Keratinocyte (primary cell): ENCODE measurements at regions not wholly inside any gene's neighbourhood (a gene's known extent, or its start where the extent isn't known, plus 50 kb on each side); places are given as distances from the start of the nearest gene placed in this dataset.

Experiments used
- DNase-seq: peaks from one replicate; pipeline ENCODE4 v3.0.0-alpha.2; 2011; ENCODE audit warnings: low read depth, missing footprints, low spot score
- FAIRE-seq: peaks from 2 replicates; lab custom pipeline; 2011; peaks lifted over from hg19 to GRCh38; lab: Jason Lieb, UNC
- H2AFZ ChIP-seq: 2 replicates; pipeline ENCODE4 v1.6.0; 2012; ENCODE audit warnings: low read length, control low read depth, inconsistent platforms; ENCODE audit not compliant: control insufficient read depth
- H3K27ac ChIP-seq: 2 replicates; pipeline ENCODE4 v1.5.1; 2011; ENCODE audit warnings: low read length; ENCODE audit not compliant: control insufficient read depth, insufficient read depth
- H3K27me3 ChIP-seq: 3 replicates; pipeline ENCODE4 v1.6.0; 2011; ENCODE audit warnings: low read length; ENCODE audit not compliant: control insufficient read depth, insufficient read depth; ENCODE audit errors: extremely low read depth
- H3K36me3 ChIP-seq, 2 experiments: 2 replicates in 1 of 2; 3 replicates in 1 of 2; pipeline ENCODE4 v1.5.1; 2011; ENCODE audit warnings: low read length in 2 of 2, mild to moderate bottlenecking in 1 of 2; ENCODE audit not compliant: control insufficient read depth in 2 of 2, insufficient read depth in 2 of 2; ENCODE audit errors: extremely low read depth in 1 of 2
- H3K4me1 ChIP-seq: 3 replicates; pipeline ENCODE4 v1.5.1; 2011; ENCODE audit warnings: low read length; ENCODE audit not compliant: control insufficient read depth, insufficient read depth; ENCODE audit errors: extremely low read depth
- H3K4me2 ChIP-seq: 3 replicates; pipeline ENCODE4 v1.6.0; 2011; ENCODE audit warnings: low read depth, low read length; ENCODE audit not compliant: control insufficient read depth, insufficient read depth; ENCODE audit errors: extremely low read depth
- H3K4me3 ChIP-seq, 3 experiments: fragments of 200-600 bp in 1 of 3; sonication (generic) in 1 of 3; 2 replicates in 2 of 3; 3 replicates in 1 of 3; pipeline ENCODE4 v1.5.1; 2011 to 2016; ENCODE audit warnings: low read length in 3 of 3, mild to moderate bottlenecking in 3 of 3, control low read depth in 2 of 3, inconsistent platforms in 1 of 3, low read depth in 1 of 3, mixed read lengths in 1 of 3, mixed run types in 1 of 3, moderate library complexity in 1 of 3; ENCODE audit not compliant: control insufficient read depth in 2 of 3, insufficient read depth in 2 of 3; ENCODE audit errors: extremely low read depth in 1 of 3
- H3K79me2 ChIP-seq: 2 replicates; pipeline ENCODE4 v1.6.0; 2012; ENCODE audit warnings: low read length; ENCODE audit not compliant: control insufficient read depth, insufficient read depth
- H3K9ac ChIP-seq: 3 replicates; pipeline ENCODE4 v1.6.0; 2011; ENCODE audit warnings: low read length; ENCODE audit not compliant: control insufficient read depth, insufficient read depth; ENCODE audit errors: extremely low read depth
- H3K9me1 ChIP-seq: 3 replicates; pipeline ENCODE4 v1.6.0; 2011; ENCODE audit warnings: low read length; ENCODE audit not compliant: control insufficient read depth, insufficient read depth; ENCODE audit errors: extremely low read depth
- H3K9me3 ChIP-seq: 2 replicates; pipeline ENCODE4 v1.5.1; 2012; ENCODE audit warnings: low read depth, low read length; ENCODE audit not compliant: control insufficient read depth
- H4K20me1 ChIP-seq: 3 replicates; pipeline ENCODE4 v1.6.0; 2011; ENCODE audit warnings: low read length; ENCODE audit not compliant: control insufficient read depth, insufficient read depth; ENCODE audit errors: extremely low read depth
- EZH2 ChIP-seq: IDR thresholded peaks from one replicate; pipeline ENCODE4 v1.6.1; 2012; ENCODE audit warnings: inconsistent platforms, mild to moderate bottlenecking, low read length, moderate library complexity
- dilution Hi-C: fragments of 300-500 bp; cut with MboI; formaldehyde crosslinking; loops from one replicate; pipeline ENCODE4 v1.7.0; 2020; ENCODE audit warnings: low sequenced_read_pairs; ENCODE audit not compliant: extremely low pct_ligation_motif_present
- TF ChIP-seq, protein P1 (sequence below), 3 experiments: IDR thresholded peaks in 1 of 3; conservative IDR thresholded peaks in 1 of 3; optimal IDR thresholded peaks in 1 of 3; 2 replicates in 2 of 3; 3 replicates in 1 of 3; pipeline versions ENCODE3 to v1.5.1; 2011; ENCODE audit warnings: low read length in 3 of 3, mild to moderate bottlenecking in 3 of 3, moderate library complexity in 2 of 3, control low read depth in 1 of 3, inconsistent platforms in 1 of 3; ENCODE audit not compliant: insufficient read depth in 2 of 3; ENCODE audit errors: extremely low read depth in 1 of 3

- Histone ChIP-seq H3K36me3 (no peaks in the 10 kb centered on the region), H3K79me2 (no peaks in the 10 kb centered on the region), H3K4me2 (no peak overlapping the region), H4K20me1 (no peaks in the 10 kb centered on the region), H3K27ac (no peak overlapping the region), H3K9ac (no peak overlapping the region), H3K9me1 (no peaks in the 10 kb centered on the region), H3K27me3 (no peaks in the 10 kb centered on the region), H2AFZ (no peak overlapping the region), H3K9me3 (no peaks in the 10 kb centered on the region), H3K4me3 (no peak overlapping the region), H3K4me1 (no peaks in the 10 kb centered on the region)
- dilution Hi-C loops, result no loop called here
- FAIRE-seq (no peak), DNase-seq (no peak)
- no peak for TF ChIP-seq EZH2
- TF ChIP-seq, protein P1, sequence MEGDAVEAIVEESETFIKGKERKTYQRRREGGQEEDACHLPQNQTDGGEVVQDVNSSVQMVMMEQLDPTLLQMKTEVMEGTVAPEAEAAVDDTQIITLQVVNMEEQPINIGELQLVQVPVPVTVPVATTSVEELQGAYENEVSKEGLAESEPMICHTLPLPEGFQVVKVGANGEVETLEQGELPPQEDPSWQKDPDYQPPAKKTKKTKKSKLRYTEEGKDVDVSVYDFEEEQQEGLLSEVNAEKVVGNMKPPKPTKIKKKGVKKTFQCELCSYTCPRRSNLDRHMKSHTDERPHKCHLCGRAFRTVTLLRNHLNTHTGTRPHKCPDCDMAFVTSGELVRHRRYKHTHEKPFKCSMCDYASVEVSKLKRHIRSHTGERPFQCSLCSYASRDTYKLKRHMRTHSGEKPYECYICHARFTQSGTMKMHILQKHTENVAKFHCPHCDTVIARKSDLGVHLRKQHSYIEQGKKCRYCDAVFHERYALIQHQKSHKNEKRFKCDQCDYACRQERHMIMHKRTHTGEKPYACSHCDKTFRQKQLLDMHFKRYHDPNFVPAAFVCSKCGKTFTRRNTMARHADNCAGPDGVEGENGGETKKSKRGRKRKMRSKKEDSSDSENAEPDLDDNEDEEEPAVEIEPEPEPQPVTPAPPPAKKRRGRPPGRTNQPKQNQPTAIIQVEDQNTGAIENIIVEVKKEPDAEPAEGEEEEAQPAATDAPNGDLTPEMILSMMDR (optimal IDR thresholded peaks at IDR 0.05 in 1 of 3, IDR thresholded peaks at IDR 0.05 in 1 of 3, conservative IDR thresholded peaks at IDR 0.05 in 1 of 3; ENCODE audit: extremely low read depth in 1 of 3, insufficient read depth in 2 of 3, low read length in 3 of 3), result no peak
Measured at GRCh38 chr1:79662596-79662995, 656.1 kb upstream of the ADGRL4 start.

DNA sequence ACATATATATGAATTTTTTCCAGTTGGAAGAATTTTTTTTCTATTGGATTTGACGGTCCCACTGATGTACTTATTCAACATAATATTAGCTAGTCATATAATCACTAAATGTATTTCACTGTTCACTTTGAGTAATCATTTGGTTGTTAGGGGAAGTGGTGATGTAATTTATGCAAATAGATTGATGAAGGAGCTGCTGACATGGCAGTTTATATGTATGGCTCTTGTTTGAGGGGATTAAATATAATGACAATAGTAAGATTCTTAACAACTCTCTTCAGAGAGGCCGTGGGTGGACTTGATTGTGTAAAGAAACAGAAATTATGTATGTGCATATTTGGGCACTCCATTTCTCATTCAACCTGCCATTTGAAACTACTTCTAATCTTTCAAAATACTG is 653.6 kb upstream of the ADGRL4 start:
- dilution Hi-C loops, result no loop called here
- Histone ChIP-seq H3K9me3 (no peaks in the 10 kb centered on the region), H3K4me1 (no peaks in the 10 kb centered on the region), H3K27me3 (no peaks in the 10 kb centered on the region), H3K9ac (no peak overlapping the region), H4K20me1 (no peaks in the 10 kb centered on the region), H3K4me2 (no peak overlapping the region), H3K36me3 (no peaks in the 10 kb centered on the region), H3K79me2 (no peaks in the 10 kb centered on the region), H3K4me3 (no peak overlapping the region), H3K9me1 (no peaks in the 10 kb centered on the region), H3K27ac (no peak overlapping the region), H2AFZ (no peak overlapping the region)
- DNase-seq, result no peak
- TF ChIP-seq, protein P1 (optimal IDR thresholded peaks at IDR 0.05 in 1 of 3, IDR thresholded peaks at IDR 0.05 in 1 of 3, conservative IDR thresholded peaks at IDR 0.05 in 1 of 3; ENCODE audit: extremely low read depth in 1 of 3, insufficient read depth in 2 of 3, low read length in 3 of 3), result no peak
- TF ChIP-seq EZH2, result no peak
- FAIRE-seq, result no peak
